Retinal pigment epithelial cell (primary cell): ENCODE measurements at regions not wholly inside any gene's neighbourhood (a gene's known extent, or its start where the extent isn't known, plus 50 kb on each side); places are given as distances from the start of the nearest gene placed in this dataset.
"Not testable (repeated sequence)": the region's sequence is repeated elsewhere in the genome, so short reads cannot be mapped to it uniquely, and the experiment has no call there.

ENCODE experiments used
- DNase-seq: peaks from one replicate; pipeline ENCODE4 v3.0.0-alpha.2; 2010; ENCODE audit warnings: low read depth
- H3K4me3 ChIP-seq: 2 replicates; pipeline ENCODE4 v1.5.1; 2011; ENCODE audit warnings: mild to moderate bottlenecking, low read length, control low read depth, moderate library complexity

GRCh38 chr21:6551045-6551444 is 3970.3 kb upstream of the TPTE start:
- not testable (repeated sequence) for H3K4me3 ChIP-seq, DNase-seq

GRCh38 chr21:6553505-6554376 is 3967.6 kb upstream of the TPTE start:
- H3K4me3 ChIP-seq, DNase-seq: not testable (repeated sequence)

- not testable (repeated sequence) for H3K4me3 ChIP-seq, DNase-seq
These were observed 3967.0 kb upstream of the TPTE start for GRCh38 chr21:6554377-6554864.

GRCh38 chr21:6556516-6556915 is 3964.9 kb upstream of the TPTE start:
- not testable (repeated sequence) for H3K4me3 ChIP-seq, DNase-seq

- H3K4me3 ChIP-seq, DNase-seq: not testable (repeated sequence)
These were observed 3964.0 kb upstream of the TPTE start for GRCh38 chr21:6557415-6557814.

- H3K4me3 ChIP-seq, DNase-seq: not testable (repeated sequence)
These were observed 3960.2 kb upstream of the TPTE start for GRCh38 chr21:6561168-6561567.

GRCh38 chr21:6561578-6561977 is 3959.8 kb upstream of the TPTE start:
- H3K4me3 ChIP-seq, DNase-seq: not testable (repeated sequence)

- not testable (repeated sequence) for DNase-seq, H3K4me3 ChIP-seq
These were observed 3956.7 kb upstream of the TPTE start for GRCh38 chr21:6564543-6565166.

- not testable (repeated sequence) for H3K4me3 ChIP-seq, DNase-seq
These were observed 3955.9 kb upstream of the TPTE start for GRCh38 chr21:6565190-6566094.

GRCh38 chr21:6567542-6567941 is 3953.8 kb upstream of the TPTE start:
- not testable (repeated sequence) for DNase-seq, H3K4me3 ChIP-seq

GRCh38 chr21:6569152-6569551 is 3952.2 kb upstream of the TPTE start:
- not testable (repeated sequence) for H3K4me3 ChIP-seq, DNase-seq

- H3K4me3 ChIP-seq, DNase-seq: not testable (repeated sequence)
These were observed 3951.6 kb upstream of the TPTE start for GRCh38 chr21:6569587-6570392.

- H3K4me3 ChIP-seq, DNase-seq: not testable (repeated sequence)
These were observed 3950.5 kb upstream of the TPTE start for GRCh38 chr21:6570700-6571368.

- not testable (repeated sequence) for H3K4me3 ChIP-seq, DNase-seq
These were observed 3947.8 kb upstream of the TPTE start for GRCh38 chr21:6573576-6573975.

- not testable (repeated sequence) for DNase-seq, H3K4me3 ChIP-seq
These were observed 3941.6 kb upstream of the TPTE start for GRCh38 chr21:6579801-6580200.
